Mammary epithelial cell (primary cell): ENCODE measurements at regions not wholly inside any gene's neighbourhood (a gene's known extent, or its start where the extent isn't known, plus 50 kb on each side); places are given as distances from the start of the nearest gene placed in this dataset.

ENCODE experiments used
- CTCF ChIP-seq, 2 donors: IDR thresholded peaks in 1 of 2; conservative IDR thresholded peaks in 1 of 2; 2 replicates each; pipeline ENCODE4 v1.5.1; 2011 to 2012; ENCODE audit warnings: inconsistent platforms in 2 of 2, low read length in 2 of 2, mild to moderate bottlenecking in 2 of 2, control low read depth in 1 of 2, low read depth in 1 of 2; ENCODE audit not compliant: insufficient read depth in 1 of 2; ENCODE audit errors: extremely low read depth in 1 of 2
- EZH2 ChIP-seq: IDR thresholded peaks from 2 replicates; pipeline ENCODE4 v1.6.1; 2012; ENCODE audit warnings: low read length, inconsistent platforms, borderline replicate concordance

- TF ChIP-seq CTCF (conservative IDR thresholded peaks at IDR 0.05 in 1 of 2, IDR thresholded peaks at IDR 0.05 in 1 of 2; ENCODE audit: extremely low read depth in 1 of 2, insufficient read depth in 1 of 2, low read depth in 1 of 2, low read length in 2 of 2) (no peak), EZH2 (no peak)
Observed at GRCh38 chr6:14549871-14550270, 432.3 kb downstream of the CD83 start.
